CD4-positive, alpha-beta T cell treated with Interleukin-6 at 100 ng/mL for 8 hours (primary cell): ENCODE measurements at regions not wholly inside any gene's neighbourhood (a gene's known extent, or its start where the extent isn't known, plus 50 kb on each side); places are given as distances from the start of the nearest gene placed in this dataset.
"Not testable (repeated sequence)": the region's sequence is repeated elsewhere in the genome, so short reads cannot be mapped to it uniquely, and the experiment has no call there.

Experiments
- DNase-seq: peaks from one replicate; pipeline ENCODE4 v3.0.0-alpha.2; 2020; ENCODE audit warnings: mixed read lengths, low spot score

- no peak for DNase-seq
These were observed 82.2 kb upstream of the RNU2-1 start for GRCh38 chr17:43315858-43316521.

GRCh38 chr17:43315369-43315768 is 81.6 kb upstream of the RNU2-1 start:
- no peak for DNase-seq

- DNase-seq = no peak
These were observed 80.8 kb upstream of the RNU2-1 start for GRCh38 chr17:43314611-43315011.

GRCh38 chr17:43312011-43312410 is 78.2 kb upstream of the RNU2-1 start:
- no peak for DNase-seq

GRCh38 chr17:43309505-43310332 is 75.9 kb upstream of the RNU2-1 start:
- no peak for DNase-seq

GRCh38 chr17:43308999-43309398 is 75.2 kb upstream of the RNU2-1 start:
- no peak for DNase-seq

- not testable (repeated sequence) for DNase-seq
These were observed 71.0 kb upstream of the RNU2-1 start for GRCh38 chr17:43304792-43305191.

GRCh38 chr17:43303049-43303448 is 69.3 kb upstream of the RNU2-1 start:
- not testable (repeated sequence) for DNase-seq

- DNase-seq = not testable (repeated sequence)
These were observed 65.7 kb upstream of the RNU2-1 start for GRCh38 chr17:43299300-43300076.

- DNase-seq = not testable (repeated sequence)
These were observed 55.9 kb upstream of the RNU2-1 start for GRCh38 chr17:43289670-43290069.

GRCh38 chr17:43283606-43284005 is 49.8 kb upstream of the RNU2-1 start:
- not testable (repeated sequence) for DNase-seq
